GM12874 (cell line): ENCODE measurements at regions not wholly inside any gene's neighbourhood (a gene's known extent, or its start where the extent isn't known, plus 50 kb on each side); places are given as distances from the start of the nearest gene placed in this dataset.

Source experiments
- TF ChIP-seq, protein P1 (sequence below): IDR thresholded peaks from 2 replicates; pipeline ENCODE4 v1.5.1; 2011; ENCODE audit warnings: low read depth, mild to moderate bottlenecking, control low read depth, low read length, moderate library complexity; ENCODE audit not compliant: insufficient read depth

DNA sequence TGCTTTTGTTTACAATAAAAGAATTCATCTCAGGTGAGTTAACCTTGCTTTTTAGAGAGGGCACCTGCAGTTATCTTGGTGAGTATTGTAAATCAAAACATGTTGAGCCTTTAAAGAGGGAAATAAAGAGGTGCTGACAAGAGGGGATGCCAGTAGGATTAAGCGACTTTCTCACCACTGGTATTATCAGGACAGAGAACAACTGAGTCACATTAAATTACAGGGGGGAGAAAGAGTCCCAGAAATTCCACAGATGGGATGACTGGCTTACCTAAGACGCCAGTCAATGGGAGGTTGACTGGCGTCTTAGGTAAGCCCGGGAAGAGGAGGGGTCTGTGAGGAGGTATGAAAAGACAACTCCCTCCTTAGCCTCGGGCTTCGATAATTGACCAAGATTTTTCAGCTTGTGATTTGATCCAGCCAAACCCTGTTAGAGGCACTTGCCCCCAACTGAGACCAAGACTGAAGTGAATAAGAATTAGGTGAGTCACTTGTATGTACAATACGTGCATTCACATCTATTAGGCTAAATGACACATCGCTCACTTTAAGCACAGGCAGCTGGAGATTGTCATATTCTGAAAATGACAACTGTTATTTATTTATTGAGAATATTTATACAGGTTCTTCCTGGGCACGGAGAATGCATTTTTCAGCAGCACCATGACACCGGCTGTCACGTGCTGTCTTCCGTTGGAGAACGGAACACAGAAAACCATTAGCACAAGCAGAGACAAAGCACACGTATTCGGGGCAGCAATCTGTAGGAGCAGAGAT lies 117.6 kb downstream of the SEM1 start:
- TF ChIP-seq, protein P1, sequence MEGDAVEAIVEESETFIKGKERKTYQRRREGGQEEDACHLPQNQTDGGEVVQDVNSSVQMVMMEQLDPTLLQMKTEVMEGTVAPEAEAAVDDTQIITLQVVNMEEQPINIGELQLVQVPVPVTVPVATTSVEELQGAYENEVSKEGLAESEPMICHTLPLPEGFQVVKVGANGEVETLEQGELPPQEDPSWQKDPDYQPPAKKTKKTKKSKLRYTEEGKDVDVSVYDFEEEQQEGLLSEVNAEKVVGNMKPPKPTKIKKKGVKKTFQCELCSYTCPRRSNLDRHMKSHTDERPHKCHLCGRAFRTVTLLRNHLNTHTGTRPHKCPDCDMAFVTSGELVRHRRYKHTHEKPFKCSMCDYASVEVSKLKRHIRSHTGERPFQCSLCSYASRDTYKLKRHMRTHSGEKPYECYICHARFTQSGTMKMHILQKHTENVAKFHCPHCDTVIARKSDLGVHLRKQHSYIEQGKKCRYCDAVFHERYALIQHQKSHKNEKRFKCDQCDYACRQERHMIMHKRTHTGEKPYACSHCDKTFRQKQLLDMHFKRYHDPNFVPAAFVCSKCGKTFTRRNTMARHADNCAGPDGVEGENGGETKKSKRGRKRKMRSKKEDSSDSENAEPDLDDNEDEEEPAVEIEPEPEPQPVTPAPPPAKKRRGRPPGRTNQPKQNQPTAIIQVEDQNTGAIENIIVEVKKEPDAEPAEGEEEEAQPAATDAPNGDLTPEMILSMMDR: no peak

DNA sequence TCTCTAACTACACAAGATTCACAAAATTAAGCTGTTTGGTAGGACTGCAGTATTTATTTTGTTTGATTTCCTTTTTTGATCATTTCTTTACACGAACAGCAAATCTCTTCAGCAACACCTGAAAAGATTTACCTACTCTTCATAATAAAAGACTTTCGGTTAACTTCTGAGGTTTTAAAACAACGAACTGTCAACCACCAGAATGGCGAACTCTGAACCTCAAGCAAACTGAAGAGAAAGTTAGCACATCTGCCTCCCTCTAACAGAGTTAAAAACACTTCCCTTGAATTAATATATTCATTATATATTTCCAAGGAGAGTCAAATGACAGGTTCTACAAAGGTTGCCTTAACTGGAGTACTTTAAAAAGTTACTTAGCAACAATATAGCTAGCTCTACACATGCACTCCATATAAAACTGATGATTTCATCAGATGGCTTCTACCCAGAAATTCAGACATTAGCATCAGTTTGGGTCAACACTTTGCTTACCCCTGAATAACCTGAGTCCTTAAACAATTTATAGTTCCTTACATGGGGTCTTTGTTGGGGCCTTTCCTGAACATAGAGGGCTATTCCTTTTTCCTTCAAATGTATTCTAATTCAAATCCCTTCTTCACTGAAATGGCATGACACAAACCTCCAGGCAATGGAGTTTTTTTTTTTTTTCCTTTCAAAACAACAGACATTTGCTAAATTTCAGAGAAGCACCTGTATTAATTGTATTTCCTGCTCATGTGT lies 118.3 kb downstream of the SEM1 start:
- TF ChIP-seq, protein P1: no peak

DNA sequence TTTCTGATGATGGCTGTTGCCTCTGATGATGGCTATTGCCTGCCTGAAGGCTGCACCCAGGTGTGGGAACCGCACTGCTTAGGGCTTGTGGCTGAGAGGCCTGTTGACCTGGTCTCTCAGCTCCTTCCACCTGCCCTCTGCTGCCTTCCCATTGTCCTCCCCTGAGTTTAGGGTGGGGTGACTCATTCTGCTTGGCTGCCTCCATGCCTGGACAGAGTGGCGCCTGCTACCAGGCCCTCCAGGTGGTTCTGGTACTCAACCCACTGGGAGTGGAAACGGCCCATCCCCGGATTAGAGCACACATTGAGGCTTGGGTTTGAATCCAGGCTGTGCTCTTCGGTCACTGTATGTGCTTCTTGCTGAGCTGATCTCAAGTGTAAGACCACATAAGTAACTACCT lies 120.6 kb downstream of the SEM1 start:
- TF ChIP-seq, protein P1: no peak

DNA sequence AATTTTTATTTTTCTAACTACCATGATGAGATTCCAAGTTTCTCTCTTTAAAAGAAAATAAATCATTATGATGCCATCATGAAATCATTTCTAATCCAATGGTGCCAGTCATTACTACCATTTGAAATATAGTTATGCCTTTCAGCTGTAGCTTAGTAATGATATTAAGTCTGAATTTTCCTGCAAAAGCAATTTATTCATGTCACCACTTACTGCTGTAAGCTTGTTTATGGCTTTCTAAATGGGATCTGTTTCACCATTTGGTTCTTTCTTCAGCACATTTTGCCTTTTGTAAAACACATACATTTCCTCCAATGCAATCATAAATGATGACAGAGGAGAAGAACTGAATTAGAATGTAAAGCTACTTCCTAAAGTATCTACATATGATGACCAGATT lies 130.5 kb downstream of the SEM1 start:
- TF ChIP-seq, protein P1: no peak

DNA sequence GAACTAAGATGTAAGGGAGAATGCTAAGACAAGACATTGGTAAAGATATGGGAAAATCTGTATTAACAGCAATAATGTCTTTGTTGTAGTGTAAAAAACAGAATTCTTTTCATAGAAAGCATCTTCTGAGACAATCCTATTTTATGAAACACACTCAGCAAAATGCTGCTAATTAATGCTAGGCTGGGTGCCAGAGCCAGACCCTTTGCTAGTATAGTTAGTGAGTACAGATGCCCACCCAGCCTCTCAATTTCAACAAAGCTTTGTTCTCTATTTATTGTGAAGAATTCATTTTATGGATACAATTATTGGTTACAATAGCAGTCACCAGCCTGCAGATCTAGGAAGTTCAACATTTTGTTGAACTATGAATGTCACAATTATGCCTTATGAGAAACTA lies 131.0 kb downstream of the SEM1 start:
- TF ChIP-seq, protein P1: no peak

DNA sequence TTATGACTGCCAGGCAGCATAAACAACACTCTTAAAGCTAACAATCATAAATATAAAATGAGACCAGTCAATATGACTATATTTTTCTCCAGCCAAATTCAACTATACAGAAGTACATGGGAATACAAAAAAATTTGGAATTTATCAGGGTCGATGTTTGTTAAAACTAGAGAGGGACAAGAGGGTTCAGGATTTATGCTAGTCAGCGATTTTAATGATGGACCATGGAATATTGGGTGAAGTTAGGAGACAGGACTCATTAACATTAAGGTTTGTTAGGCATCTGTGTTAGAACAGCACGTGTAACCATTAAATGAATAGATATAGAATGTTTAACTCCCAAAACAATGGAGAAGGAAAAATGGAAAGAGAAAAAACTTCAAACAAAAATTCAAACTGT lies 146.2 kb downstream of the SEM1 start:
- TF ChIP-seq, protein P1: no peak

DNA sequence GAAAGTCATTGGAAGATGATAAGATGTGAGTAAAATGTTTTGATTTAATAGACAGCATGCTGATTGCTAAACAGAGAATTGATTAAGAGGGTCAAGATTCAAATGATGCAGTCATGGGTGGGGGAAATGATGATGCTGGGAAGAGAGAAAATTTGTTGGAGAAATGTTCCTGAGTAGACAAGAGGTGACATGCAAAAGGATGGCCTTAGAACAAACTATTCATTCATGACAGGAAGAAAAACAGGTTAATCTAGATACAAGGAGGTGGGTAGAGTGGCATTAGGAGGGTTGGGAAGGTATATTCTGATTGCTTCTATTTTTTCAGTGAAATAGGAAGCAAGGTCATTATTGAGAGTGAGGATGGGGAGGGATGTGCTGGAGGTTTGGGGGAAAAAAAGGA lies 146.7 kb downstream of the SEM1 start:
- TF ChIP-seq, protein P1: no peak
